ENCODE measurements at regions not wholly inside any gene's neighbourhood (a gene's known extent, or its start where the extent isn't known, plus 50 kb on each side); places are given as distances from the start of the nearest gene placed in this dataset.

GRCh38 chr13:40288259-40288658 is 378.2 kb downstream of the FOXO1 start:
- TF ChIP-seq CTCF (IDR thresholded peaks at IDR 0.05; ENCODE audit: low read depth, low read length, poor library complexity, severe bottlenecking) (no peak), EZH2phosphoT487 (IDR thresholded peaks at IDR 0.05; ENCODE audit: borderline replicate concordance, low read length) (no peak)
